HG03460 (cell line): ENCODE measurements at regions not wholly inside any gene's neighbourhood (a gene's known extent, or its start where the extent isn't known, plus 50 kb on each side); places are given as distances from the start of the nearest gene placed in this dataset.
"Not testable (repeated sequence)": the region's sequence is repeated elsewhere in the genome, so short reads cannot be mapped to it uniquely, and the experiment has no call there.

ENCODE experiments used
- ATAC-seq: cut with Tn5 transposase; IDR thresholded peaks from one replicate; pipeline ENCODE4 v1.9.1; 2021; ENCODE audit not compliant: unreplicated experiment

GRCh38 chr3:39655718-39656117, 153.7 kb upstream of the MYRIP start:
- not testable (repeated sequence) for ATAC-seq

- no peak for ATAC-seq
Measured at GRCh38 chr3:39657075-39657474, 152.3 kb upstream of the MYRIP start.

GRCh38 chr3:39657775-39658174, 151.6 kb upstream of the MYRIP start:
- no peak for ATAC-seq

- ATAC-seq = no peak
Measured at GRCh38 chr3:39664931-39665330, 144.5 kb upstream of the MYRIP start.

GRCh38 chr3:39665441-39665840, 144.0 kb upstream of the MYRIP start:
- ATAC-seq = no peak

GRCh38 chr3:39668420-39668819, 141.0 kb upstream of the MYRIP start:
- no peak for ATAC-seq

GRCh38 chr3:39671116-39671515, 138.3 kb upstream of the MYRIP start:
- no peak for ATAC-seq

- ATAC-seq = no peak
Measured at GRCh38 chr3:39671600-39671999, 137.8 kb upstream of the MYRIP start.

- ATAC-seq = no peak
Measured at GRCh38 chr3:39705351-39705900, 104.0 kb upstream of the MYRIP start.

- ATAC-seq = no peak
Measured at GRCh38 chr3:39707314-39707909, 102.0 kb upstream of the MYRIP start.

GRCh38 chr3:39712413-39713048, 96.9 kb upstream of the MYRIP start:
- no peak for ATAC-seq

GRCh38 chr3:39713341-39713740, 96.1 kb upstream of the MYRIP start:
- ATAC-seq = not testable (repeated sequence)

GRCh38 chr3:39716849-39717248, 92.6 kb upstream of the MYRIP start:
- no peak for ATAC-seq

- ATAC-seq = no peak
Measured at GRCh38 chr3:39718674-39719595, 90.5 kb upstream of the MYRIP start.

GRCh38 chr3:39721076-39721475, 88.3 kb upstream of the MYRIP start:
- ATAC-seq = no peak

- ATAC-seq = no peak
Measured at GRCh38 chr3:39724233-39724846, 85.1 kb upstream of the MYRIP start.

- ATAC-seq = no peak
Measured at GRCh38 chr3:39725321-39725720, 84.1 kb upstream of the MYRIP start.

GRCh38 chr3:39727415-39727814, 82.0 kb upstream of the MYRIP start:
- no peak for ATAC-seq

GRCh38 chr3:39733804-39734203, 75.6 kb upstream of the MYRIP start:
- no peak for ATAC-seq

- ATAC-seq = not testable (repeated sequence)
Measured at GRCh38 chr3:39739658-39740057, 69.8 kb upstream of the MYRIP start.

GRCh38 chr3:39744746-39745145, 64.7 kb upstream of the MYRIP start:
- no peak for ATAC-seq
